Left lung (tissue), 4 donors: ENCODE measurements at regions not wholly inside any gene's neighbourhood (a gene's known extent, or its start where the extent isn't known, plus 50 kb on each side); places are given as distances from the start of the nearest gene placed in this dataset.

Source experiments
- ATAC-seq: fragments of 200-7000 bp; cut with Tn5 transposase; one replicate; pipeline ENCODE4 v1.9.1; 2020; ENCODE audit warnings: moderate library complexity
- DNase-seq, 4 donors: peaks; one replicate each; pipeline ENCODE4 v3.0.0-alpha.2; 2013 to 2020
- H3K27ac ChIP-seq, 2 donors: fragments of 200-600 bp; sonication (generic) in 1 of 2; one replicate each; pipeline versions ENCODE4 v1.5.0 to v1.8.0; 2020 to 2021
- H3K27me3 ChIP-seq, 2 donors: fragments of 200-600 bp; sonication (generic) in 1 of 2; one replicate each; pipeline versions ENCODE4 v1.5.0 to v1.8.0; 2020 to 2021
- H3K36me3 ChIP-seq, 2 donors: fragments of 200-600 bp; sonication (generic) in 1 of 2; one replicate each; pipeline versions ENCODE4 v1.5.0 to v1.8.0; 2020 to 2021
- H3K4me1 ChIP-seq, 2 donors: fragments of 200-600 bp; one replicate each; pipeline ENCODE4 v1.8.0; 2021
- H3K4me3 ChIP-seq, 2 donors: fragments of 200-600 bp; sonication (generic) in 1 of 2; one replicate each; pipeline versions ENCODE4 v1.5.0 to v1.8.0; 2020 to 2021; ENCODE audit warnings: mild to moderate bottlenecking in 1 of 2
- H3K9me3 ChIP-seq, 2 donors: fragments of 200-600 bp; sonication (generic) in 1 of 2; one replicate each; pipeline versions ENCODE4 v1.5.0 to v1.8.0; 2020 to 2021
- intact Hi-C, 2 donors: fragments of 100-400 bp; cut with DNase I; formaldehyde crosslinking; loops; one replicate each; pipeline versions ENCODE4 v1.11.2 to v1.14.2; 2022
- TF ChIP-seq, protein P1 (sequence below), 2 donors: fragments of 200-600 bp; sonication (generic) in 1 of 2; IDR thresholded peaks; one replicate each; pipeline versions ENCODE4 v1.5.0 to v1.8.0; 2021; ENCODE audit warnings: antibody characterized with exemption in 2 of 2
- donor health status: DM: no; HTN: yes; CAD: no.
- donor health status: DM: no; HTN: no; CAD: no.

DNA sequence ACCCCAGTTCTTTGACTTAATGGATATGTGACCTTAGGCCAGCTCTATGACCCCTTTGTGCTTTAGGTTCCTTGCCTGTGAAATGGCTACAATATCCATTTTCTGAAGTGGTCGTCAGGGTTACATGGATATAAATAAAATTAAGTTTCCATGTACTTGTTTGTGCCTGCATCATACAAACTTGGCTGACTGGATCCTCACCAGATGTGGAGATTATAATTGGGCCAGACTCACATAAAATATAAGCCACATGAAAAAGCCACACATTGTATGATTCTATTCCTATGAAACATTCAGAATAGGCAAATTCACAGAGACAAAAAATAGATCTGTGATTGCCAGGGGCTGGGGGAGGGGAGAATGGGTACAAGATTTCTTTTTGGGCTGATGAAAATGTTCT, 100.9 kb upstream of the USP47 start:
- H3K36me3 ChIP-seq: no peaks in the 10 kb centered on the region
- ATAC-seq: no peak
- H3K4me3 ChIP-seq: no peak overlapping the region
- no peak overlapping the region for H3K27ac ChIP-seq
- no peaks in the 10 kb centered on the region for H3K4me1 ChIP-seq
- H3K27me3 ChIP-seq: no peaks in the 10 kb centered on the region
- no peak for DNase-seq
- TF ChIP-seq, protein P1, sequence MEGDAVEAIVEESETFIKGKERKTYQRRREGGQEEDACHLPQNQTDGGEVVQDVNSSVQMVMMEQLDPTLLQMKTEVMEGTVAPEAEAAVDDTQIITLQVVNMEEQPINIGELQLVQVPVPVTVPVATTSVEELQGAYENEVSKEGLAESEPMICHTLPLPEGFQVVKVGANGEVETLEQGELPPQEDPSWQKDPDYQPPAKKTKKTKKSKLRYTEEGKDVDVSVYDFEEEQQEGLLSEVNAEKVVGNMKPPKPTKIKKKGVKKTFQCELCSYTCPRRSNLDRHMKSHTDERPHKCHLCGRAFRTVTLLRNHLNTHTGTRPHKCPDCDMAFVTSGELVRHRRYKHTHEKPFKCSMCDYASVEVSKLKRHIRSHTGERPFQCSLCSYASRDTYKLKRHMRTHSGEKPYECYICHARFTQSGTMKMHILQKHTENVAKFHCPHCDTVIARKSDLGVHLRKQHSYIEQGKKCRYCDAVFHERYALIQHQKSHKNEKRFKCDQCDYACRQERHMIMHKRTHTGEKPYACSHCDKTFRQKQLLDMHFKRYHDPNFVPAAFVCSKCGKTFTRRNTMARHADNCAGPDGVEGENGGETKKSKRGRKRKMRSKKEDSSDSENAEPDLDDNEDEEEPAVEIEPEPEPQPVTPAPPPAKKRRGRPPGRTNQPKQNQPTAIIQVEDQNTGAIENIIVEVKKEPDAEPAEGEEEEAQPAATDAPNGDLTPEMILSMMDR (IDR thresholded peaks at IDR 0.05): no peak
- no peaks in the 10 kb centered on the region for H3K9me3 ChIP-seq
- intact Hi-C loops: no loop called here

DNA sequence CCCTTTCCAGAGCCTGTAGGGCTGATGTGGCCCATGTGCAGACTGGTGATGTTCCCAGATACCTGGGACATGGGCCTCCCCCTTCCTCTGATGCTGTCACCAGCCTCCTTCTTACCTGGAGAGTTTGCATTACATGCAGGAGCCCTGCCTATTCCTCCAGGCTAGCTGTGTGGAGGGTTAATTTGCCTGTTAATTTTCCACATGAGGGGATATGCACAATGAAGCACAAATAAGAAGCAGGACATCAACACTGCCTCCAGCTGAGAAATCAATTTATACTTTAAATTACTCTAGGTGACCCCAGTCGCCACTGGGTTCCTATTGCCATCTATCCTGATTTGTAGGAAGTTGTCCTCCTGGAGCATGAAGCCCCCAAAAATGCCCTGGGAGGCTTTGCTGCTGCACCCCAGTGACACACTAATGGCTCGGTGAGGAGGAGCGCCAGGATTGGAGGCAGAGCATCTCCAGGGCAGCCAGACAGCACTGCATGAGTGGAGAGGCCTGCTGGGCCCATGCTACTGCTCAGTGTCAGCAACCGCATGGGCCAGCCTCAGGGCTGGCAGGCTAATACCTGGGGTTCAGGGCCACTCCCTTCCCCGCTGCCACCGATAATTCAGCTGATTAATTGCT, 101.6 kb upstream of the USP47 start:
- H3K27ac ChIP-seq: no peak overlapping the region
- H3K4me1 ChIP-seq: no peaks in the 10 kb centered on the region
- no peak overlapping the region for H3K4me3 ChIP-seq
- no peaks in the 10 kb centered on the region for H3K27me3 ChIP-seq
- DNase-seq (no peak), ATAC-seq (no peak)
- H3K9me3 ChIP-seq: no peaks in the 10 kb centered on the region
- intact Hi-C loops: no loop called here
- H3K36me3 ChIP-seq: no peaks in the 10 kb centered on the region
- TF ChIP-seq, protein P1 (IDR thresholded peaks at IDR 0.05): no peak

DNA sequence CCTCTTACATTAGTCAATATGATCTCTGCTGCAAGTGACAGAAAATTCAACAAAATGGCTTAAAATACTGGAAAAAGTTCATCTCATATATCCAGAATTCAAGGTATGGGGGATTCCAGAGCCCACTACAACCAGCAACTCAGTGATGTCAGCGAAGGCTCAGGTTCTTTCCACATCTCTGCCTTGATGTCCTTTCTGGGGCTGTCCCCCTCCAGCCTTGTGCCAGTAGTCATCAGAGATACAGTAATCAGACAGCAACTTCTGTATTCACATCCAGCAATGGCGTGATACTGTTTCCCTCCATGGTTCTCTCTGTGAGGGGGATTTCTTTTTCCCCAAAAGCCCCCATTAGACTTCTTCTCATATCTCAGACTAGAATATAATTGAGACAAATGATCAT, 103.4 kb upstream of the USP47 start:
- no peaks in the 10 kb centered on the region for H3K4me1 ChIP-seq
- intact Hi-C loops: no loop called here
- no peak for DNase-seq
- no peak overlapping the region for H3K4me3 ChIP-seq
- H3K9me3 ChIP-seq: no peaks in the 10 kb centered on the region
- no peaks in the 10 kb centered on the region for H3K27me3 ChIP-seq
- no peak overlapping the region for H3K27ac ChIP-seq
- H3K36me3 ChIP-seq: no peaks in the 10 kb centered on the region
- ATAC-seq: no peak
- TF ChIP-seq, protein P1 (IDR thresholded peaks at IDR 0.05): no peak

DNA sequence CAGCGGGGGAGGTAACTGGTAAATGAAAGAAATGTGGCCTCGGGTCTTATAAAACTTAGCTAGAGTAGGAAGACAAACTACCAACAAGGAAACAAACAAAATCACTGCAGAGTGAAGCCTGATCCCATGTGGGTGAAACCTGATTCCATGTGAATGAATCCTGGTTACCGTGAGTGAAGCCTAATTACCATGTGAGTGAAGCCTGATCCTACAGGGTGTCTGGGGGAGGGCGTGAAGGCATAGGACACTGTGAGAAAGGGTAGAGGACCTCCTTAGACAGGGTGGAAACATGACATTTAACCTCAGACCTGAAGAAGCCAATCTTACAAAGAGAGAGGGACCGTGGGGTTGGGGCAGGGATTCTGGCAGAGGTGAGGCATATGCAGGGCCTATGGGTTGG, 106.2 kb upstream of the USP47 start:
- intact Hi-C loops: no loop called here

DNA sequence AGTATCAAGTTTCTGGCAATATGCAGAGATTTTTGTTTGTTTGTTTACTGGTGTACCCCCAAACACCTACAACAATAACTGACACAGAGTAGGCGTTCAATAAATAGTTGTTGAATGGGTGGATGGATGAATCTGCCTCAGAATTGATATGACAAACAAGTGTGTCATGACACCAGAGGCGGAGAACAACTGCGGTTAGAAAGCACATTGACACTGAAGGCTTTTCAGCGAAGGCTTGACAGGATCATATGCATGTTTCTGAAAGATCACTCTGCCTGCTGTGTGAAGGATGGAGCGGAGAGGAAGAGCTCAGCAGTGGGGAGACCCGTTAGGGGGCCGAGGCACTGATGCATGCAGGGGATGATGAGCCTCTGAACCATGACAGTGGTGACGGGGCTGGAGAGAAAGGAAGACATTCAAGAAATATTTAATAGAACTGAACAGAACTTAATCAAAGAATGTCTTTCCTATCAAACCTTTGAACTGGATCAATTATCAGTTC, 108.5 kb upstream of the USP47 start:
- no peak overlapping the region for H3K4me3 ChIP-seq
- no peaks in the 10 kb centered on the region for H3K36me3 ChIP-seq
- H3K9me3 ChIP-seq: no peaks in the 10 kb centered on the region
- H3K27ac ChIP-seq: no peak overlapping the region
- intact Hi-C loops: no loop called here
- no peaks in the 10 kb centered on the region for H3K4me1 ChIP-seq
- DNase-seq (no peak), ATAC-seq (no peak)
- no peaks in the 10 kb centered on the region for H3K27me3 ChIP-seq
- TF ChIP-seq, protein P1 (IDR thresholded peaks at IDR 0.05): no peak

More for the DNA sequence above, 106.2 kb upstream of the USP47 start:
- Histone ChIP-seq H3K4me3 (no peak overlapping the region), H3K27ac (no peak overlapping the region), H3K4me1 (no peaks in the 10 kb centered on the region), H3K27me3 (no peaks in the 10 kb centered on the region), H3K9me3 (no peaks in the 10 kb centered on the region), H3K36me3 (no peaks in the 10 kb centered on the region)
- no peak for DNase-seq
- ATAC-seq: no peak
- TF ChIP-seq, protein P1 (IDR thresholded peaks at IDR 0.05): no peak
